ENCODE measurements at regions not wholly inside any gene's neighbourhood (a gene's known extent, or its start where the extent isn't known, plus 50 kb on each side); places are given as distances from the start of the nearest gene placed in this dataset.

DNA sequence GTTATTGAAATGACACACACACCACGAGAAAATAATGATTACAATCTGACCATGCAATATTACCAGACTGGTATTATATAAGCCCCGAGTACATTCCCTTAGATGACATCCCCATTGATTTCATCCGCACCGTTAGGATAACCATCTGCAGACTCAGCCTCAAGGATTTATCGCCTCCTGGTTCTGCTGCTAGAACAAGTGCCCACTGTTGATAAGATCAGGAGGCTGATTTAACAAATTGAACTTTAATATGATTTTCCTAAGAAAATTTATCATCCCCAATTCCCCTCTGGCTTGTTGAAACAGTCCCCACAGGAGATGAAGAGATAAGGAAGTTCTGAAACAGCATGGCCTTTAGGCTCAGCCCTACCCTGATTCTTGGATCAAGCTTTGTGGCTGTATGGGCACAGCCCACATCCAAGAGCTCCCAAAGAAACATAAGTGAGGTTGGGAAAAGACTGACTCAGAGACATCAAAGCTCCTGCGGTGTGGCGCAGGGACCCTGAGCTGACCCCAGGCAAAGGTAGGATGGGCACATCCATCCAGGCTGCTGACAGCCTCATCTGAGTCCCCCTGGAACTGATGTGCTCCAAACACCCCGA is 59.2 kb upstream of the CHCHD3 start:
- intact Hi-C loops (cut with DNase I): no loop called here
- no peak for ATAC-seq
- H3K27me3 ChIP-seq (ENCODE audit: insufficient read depth in 3 of 3, low read length in 2 of 3): no peaks in the 10 kb centered on the region
- TF ChIP-seq, protein P1, sequence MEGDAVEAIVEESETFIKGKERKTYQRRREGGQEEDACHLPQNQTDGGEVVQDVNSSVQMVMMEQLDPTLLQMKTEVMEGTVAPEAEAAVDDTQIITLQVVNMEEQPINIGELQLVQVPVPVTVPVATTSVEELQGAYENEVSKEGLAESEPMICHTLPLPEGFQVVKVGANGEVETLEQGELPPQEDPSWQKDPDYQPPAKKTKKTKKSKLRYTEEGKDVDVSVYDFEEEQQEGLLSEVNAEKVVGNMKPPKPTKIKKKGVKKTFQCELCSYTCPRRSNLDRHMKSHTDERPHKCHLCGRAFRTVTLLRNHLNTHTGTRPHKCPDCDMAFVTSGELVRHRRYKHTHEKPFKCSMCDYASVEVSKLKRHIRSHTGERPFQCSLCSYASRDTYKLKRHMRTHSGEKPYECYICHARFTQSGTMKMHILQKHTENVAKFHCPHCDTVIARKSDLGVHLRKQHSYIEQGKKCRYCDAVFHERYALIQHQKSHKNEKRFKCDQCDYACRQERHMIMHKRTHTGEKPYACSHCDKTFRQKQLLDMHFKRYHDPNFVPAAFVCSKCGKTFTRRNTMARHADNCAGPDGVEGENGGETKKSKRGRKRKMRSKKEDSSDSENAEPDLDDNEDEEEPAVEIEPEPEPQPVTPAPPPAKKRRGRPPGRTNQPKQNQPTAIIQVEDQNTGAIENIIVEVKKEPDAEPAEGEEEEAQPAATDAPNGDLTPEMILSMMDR (IDR thresholded peaks at IDR 0.05): no peak
- no peak overlapping the region for H3K4me3 ChIP-seq
- no peak overlapping the region for H3K27ac ChIP-seq
- no peaks in the 10 kb centered on the region for H3K9me3 ChIP-seq
- WGBS, 3 donors: 67 to 83% (median 70%) methylated on average over 8 of the region's 8 CpGs
- H3K4me1 ChIP-seq: no peaks in the 10 kb centered on the region
- no peaks in the 10 kb centered on the region for H3K36me3 ChIP-seq (ENCODE audit: insufficient read depth in 1 of 2, low read depth in 1 of 2)
- no peak for DNase-seq

DNA sequence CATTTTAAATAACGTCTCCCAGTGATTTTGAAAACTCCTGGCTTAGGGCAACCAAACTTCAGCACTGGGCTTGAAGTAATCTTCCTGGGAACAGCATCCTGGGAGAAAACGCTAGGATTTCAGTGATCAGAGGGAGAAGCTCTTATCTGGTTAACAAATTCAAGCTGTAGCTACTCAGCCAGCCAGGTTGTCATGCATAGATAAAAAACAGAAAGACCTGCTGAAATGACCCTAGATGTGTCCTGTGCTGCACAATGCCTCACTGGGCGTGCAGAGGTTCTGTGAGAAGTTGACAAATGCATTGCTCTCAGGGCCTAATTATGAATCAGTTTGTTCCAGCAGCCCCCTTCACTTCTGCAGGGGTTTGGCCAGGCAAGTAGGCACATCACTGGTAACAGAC is 68.9 kb upstream of the CHCHD3 start:
- no peak overlapping the region for H3K4me3 ChIP-seq
- DNase-seq: no peak
- H3K9me3 ChIP-seq: no peaks in the 10 kb centered on the region
- intact Hi-C loops (cut with DNase I): no loop called here
- H3K4me1 ChIP-seq: no peaks in the 10 kb centered on the region
- H3K27me3 ChIP-seq (ENCODE audit: insufficient read depth in 3 of 3, low read length in 2 of 3): no peaks in the 10 kb centered on the region
- TF ChIP-seq, protein P1 (IDR thresholded peaks at IDR 0.05): no peak
- WGBS, 3 donors: 58 to 68% (median 65%) methylated on average over 3 of the region's 3 CpGs
- ATAC-seq: no peak
- no peaks in the 10 kb centered on the region for H3K36me3 ChIP-seq (ENCODE audit: insufficient read depth in 1 of 2, low read depth in 1 of 2)
- H3K27ac ChIP-seq: no peak overlapping the region

DNA sequence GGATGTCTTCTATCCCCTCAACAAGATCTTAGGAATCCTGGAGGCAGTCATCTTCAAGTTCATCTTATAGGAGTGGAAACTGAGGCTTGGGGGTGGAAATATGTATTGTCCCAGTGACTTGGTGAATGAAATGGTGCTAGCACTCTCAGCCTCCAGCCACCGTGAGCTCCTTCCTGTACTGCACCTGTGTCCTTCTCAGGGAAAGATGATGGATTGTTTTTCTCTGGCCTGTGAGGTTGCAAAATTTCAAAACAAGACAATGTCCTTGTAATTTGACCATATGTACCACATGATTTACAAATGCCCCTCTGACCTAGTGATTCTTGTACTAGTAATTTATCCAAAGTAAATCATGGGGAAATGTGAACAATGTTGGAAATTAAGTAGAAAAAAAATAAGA is 71.0 kb upstream of the CHCHD3 start:
- Histone ChIP-seq H3K4me3 (no peak overlapping the region), H3K27me3 (ENCODE audit: insufficient read depth in 3 of 3, low read length in 2 of 3) (no peaks in the 10 kb centered on the region), H3K36me3 (ENCODE audit: insufficient read depth in 1 of 2, low read depth in 1 of 2) (no peaks in the 10 kb centered on the region), H3K9me3 (no peaks in the 10 kb centered on the region), H3K27ac (no peak overlapping the region), H3K4me1 (no peaks in the 10 kb centered on the region)
- intact Hi-C loops (cut with DNase I): no loop called here
- ATAC-seq (no peak), DNase-seq (no peak)
- 18 to 33% (median 20%) methylated on average over 1 of the region's 1 CpG for WGBS, 3 donors
- TF ChIP-seq, protein P1 (IDR thresholded peaks at IDR 0.05): no peak

DNA sequence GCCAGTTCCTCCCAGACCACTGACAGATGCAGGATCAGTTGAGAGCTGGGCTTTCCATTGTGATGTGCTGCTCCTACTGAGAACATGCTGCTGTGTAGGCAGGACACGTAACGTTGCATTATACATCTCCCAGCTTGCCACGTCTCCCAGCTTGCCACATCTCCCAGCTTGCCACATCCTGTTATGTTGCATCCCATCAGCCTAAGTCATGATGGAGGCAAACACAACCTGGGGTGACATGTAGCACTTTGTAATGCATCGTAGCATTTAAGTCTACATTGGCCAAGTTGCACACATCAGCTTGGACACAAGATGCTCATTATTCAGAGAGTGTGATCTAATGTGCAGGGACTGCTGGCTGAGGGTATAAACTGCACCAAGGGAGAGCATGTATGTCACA is 73.3 kb upstream of the CHCHD3 start:
- WGBS, 3 donors: 78 to 84% (median 83%) methylated on average over 4 of the region's 4 CpGs

More for the DNA sequence above, 73.3 kb upstream of the CHCHD3 start:
- Histone ChIP-seq H3K4me1 (no peaks in the 10 kb centered on the region), H3K4me3 (no peak overlapping the region), H3K9me3 (no peaks in the 10 kb centered on the region), H3K27ac (no peak overlapping the region), H3K36me3 (ENCODE audit: insufficient read depth in 1 of 2, low read depth in 1 of 2) (no peaks in the 10 kb centered on the region), H3K27me3 (ENCODE audit: insufficient read depth in 3 of 3, low read length in 2 of 3) (no peaks in the 10 kb centered on the region)
- intact Hi-C loops (cut with DNase I): no loop called here
- ATAC-seq (no peak), DNase-seq (no peak)
- TF ChIP-seq, protein P1 (IDR thresholded peaks at IDR 0.05): no peak

Data from psoas muscle (tissue), 7 donors.